ENCODE measurements at regions not wholly inside any gene's neighbourhood (a gene's known extent, or its start where the extent isn't known, plus 50 kb on each side); places are given as distances from the start of the nearest gene placed in this dataset.
A peak's percentile ranks its signal among the peaks of the same experiment; 100 is the strongest.

DNA sequence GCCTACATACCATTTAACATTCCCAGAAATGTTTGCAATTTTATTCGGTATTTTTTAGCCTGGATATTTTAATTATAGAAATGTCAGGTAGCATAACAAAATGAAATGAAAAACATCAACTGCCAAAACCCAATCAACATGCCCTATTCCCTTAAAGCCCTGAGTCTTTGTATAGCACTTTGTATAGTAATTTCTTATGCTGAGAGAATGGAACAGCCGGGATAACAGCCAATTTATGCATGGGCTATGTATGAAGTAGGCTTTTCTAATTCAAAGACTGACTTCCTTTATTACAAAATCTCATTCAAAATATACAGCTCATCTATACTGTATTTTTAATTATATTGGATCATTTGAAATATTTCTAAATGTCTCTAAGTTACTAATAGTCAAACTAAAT is 513.0 kb upstream of the NAALADL2 start:
- TF ChIP-seq, protein P1, sequence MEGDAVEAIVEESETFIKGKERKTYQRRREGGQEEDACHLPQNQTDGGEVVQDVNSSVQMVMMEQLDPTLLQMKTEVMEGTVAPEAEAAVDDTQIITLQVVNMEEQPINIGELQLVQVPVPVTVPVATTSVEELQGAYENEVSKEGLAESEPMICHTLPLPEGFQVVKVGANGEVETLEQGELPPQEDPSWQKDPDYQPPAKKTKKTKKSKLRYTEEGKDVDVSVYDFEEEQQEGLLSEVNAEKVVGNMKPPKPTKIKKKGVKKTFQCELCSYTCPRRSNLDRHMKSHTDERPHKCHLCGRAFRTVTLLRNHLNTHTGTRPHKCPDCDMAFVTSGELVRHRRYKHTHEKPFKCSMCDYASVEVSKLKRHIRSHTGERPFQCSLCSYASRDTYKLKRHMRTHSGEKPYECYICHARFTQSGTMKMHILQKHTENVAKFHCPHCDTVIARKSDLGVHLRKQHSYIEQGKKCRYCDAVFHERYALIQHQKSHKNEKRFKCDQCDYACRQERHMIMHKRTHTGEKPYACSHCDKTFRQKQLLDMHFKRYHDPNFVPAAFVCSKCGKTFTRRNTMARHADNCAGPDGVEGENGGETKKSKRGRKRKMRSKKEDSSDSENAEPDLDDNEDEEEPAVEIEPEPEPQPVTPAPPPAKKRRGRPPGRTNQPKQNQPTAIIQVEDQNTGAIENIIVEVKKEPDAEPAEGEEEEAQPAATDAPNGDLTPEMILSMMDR (IDR thresholded peaks at IDR 0.05; ENCODE audit: insufficient read depth, low read length, severe bottlenecking), result no peak

DNA sequence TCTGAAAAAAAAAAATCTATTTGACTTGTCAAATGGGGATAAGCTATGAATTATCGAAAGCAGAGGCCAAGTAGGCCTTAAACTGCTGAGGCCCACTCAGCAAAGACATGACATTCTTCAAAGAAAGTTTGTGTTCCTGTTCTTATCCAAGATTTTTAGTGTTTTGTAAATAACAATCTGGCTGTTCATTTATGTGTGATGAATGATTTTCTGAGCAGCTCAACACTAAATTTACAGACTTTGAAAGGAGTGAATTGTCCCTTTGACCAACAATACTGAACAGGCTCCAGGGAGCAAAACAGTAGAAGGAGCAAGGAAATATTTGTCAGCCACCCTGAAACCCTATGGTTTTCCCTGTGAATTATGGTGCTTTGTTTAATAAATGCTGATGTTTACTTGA is 512.6 kb upstream of the NAALADL2 start:
- DNase-seq (ENCODE audit: low read depth) (no peak), FAIRE-seq (no peak)
- Histone ChIP-seq H3K36me3 (ENCODE audit: control insufficient read depth, insufficient read depth, low read length) (no peaks in the 10 kb centered on the region), H3K4me3 (ENCODE audit: low read depth, low read length) (no peak overlapping the region), H3K27me3 (ENCODE audit: control insufficient read depth, insufficient read depth, low read length) (peaks cover 1% of the 10 kb centered on the region)
- TF ChIP-seq, protein P1 (IDR thresholded peaks at IDR 0.05; ENCODE audit: insufficient read depth, low read length, severe bottlenecking), result no peak

More for the DNA sequence above, 513.0 kb upstream of the NAALADL2 start:
- Histone ChIP-seq H3K27me3 (ENCODE audit: control insufficient read depth, insufficient read depth, low read length) (peaks cover 1% of the 10 kb centered on the region), H3K4me3 (ENCODE audit: low read depth, low read length) (no peak overlapping the region), H3K36me3 (ENCODE audit: control insufficient read depth, insufficient read depth, low read length) (no peaks in the 10 kb centered on the region)
- DNase-seq (ENCODE audit: low read depth) (no peak), FAIRE-seq (no peak)

DNA sequence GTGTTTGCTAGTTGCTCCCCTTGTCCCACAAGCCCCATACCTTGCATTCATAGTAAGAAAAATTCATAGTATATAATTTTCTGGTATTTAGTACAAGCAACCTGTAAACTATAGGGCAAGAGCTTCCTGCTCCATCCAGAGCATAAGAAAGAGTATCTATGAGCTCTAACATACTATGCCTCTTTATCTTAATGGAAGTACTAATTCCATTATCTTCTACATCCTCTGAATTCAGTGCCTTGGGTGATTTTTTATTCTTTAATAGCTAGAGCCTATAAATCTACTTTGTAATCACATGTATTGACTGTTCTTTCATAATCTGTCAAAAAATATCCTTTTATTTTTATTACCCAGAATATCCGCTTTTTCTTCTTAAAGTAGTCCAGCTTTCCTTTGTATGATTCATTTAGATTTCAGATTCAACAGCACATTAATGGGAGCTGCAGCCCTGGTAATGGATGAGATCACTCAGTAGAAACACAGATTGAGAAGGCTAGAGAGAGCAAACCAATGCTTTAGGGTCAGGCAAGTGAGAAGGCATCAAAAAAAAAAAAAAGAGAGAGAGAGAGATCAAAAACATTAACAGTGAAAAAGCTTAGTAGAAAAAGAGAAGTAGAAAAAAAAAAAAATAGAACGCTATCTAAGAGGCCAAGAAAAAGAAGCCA is 511.5 kb upstream of the NAALADL2 start:
- FAIRE-seq, result no peak
- no peak for DNase-seq (ENCODE audit: low read depth)
- TF ChIP-seq, protein P1 (IDR thresholded peaks at IDR 0.05; ENCODE audit: insufficient read depth, low read length, severe bottlenecking), result no peak
- Histone ChIP-seq H3K4me3 (ENCODE audit: low read depth, low read length) (no peak overlapping the region), H3K36me3 (ENCODE audit: control insufficient read depth, insufficient read depth, low read length) (no peaks in the 10 kb centered on the region), H3K27me3 (ENCODE audit: control insufficient read depth, insufficient read depth, low read length) (no peaks in the 10 kb centered on the region)

DNA sequence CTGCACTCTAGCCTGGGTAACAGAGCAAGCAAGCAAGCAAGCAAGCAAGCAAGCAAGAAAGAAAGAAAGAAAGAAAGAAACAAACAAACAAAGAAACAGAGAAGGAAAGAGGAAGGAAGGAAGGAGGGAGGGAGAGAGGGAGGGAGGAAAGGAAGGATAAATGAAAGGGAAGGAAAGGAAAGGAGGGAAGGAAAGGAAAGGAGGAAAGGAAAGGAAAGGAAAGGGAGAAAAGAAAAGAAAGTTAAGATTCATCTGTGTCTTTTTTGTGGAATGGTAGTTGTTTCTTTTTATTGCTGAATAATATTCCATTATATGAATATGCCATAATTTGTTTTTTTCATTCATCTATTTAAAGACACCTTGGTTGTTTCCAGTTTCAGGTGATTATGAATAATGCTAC is 506.9 kb upstream of the NAALADL2 start:
- no peak overlapping the region for H3K4me3 ChIP-seq (ENCODE audit: low read depth, low read length)
- FAIRE-seq (no peak), DNase-seq (ENCODE audit: low read depth) (no peak)
- H3K36me3 ChIP-seq (ENCODE audit: control insufficient read depth, insufficient read depth, low read length), result no peaks in the 10 kb centered on the region
- TF ChIP-seq, protein P1 (IDR thresholded peaks at IDR 0.05; ENCODE audit: insufficient read depth, low read length, severe bottlenecking), result no peak
- no peaks in the 10 kb centered on the region for H3K27me3 ChIP-seq (ENCODE audit: control insufficient read depth, insufficient read depth, low read length)

DNA sequence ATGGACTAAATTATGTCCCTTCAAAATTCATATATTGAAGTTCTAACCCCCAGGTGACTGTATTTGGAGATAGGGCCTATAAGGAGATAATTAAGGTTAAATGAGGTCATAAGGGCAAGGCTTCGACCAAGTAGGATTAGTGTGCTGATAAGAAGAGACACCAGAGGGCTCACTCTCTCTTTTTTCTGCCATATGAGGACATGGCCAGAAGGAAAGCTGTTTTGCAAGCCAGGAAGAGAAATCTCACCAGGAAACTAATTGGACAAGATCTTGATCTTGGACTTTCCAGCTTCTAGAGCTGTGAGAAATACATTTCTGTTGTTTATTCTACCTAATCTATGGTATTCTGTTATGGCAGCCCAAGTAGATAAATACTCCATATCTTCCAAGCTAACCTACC is 503.6 kb upstream of the NAALADL2 start:
- TF ChIP-seq, protein P1 (IDR thresholded peaks at IDR 0.05; ENCODE audit: insufficient read depth, low read length, severe bottlenecking), result peak; percentile 32
- Histone ChIP-seq H3K4me3 (ENCODE audit: low read depth, low read length) (no peak overlapping the region), H3K36me3 (ENCODE audit: control insufficient read depth, insufficient read depth, low read length) (no peaks in the 10 kb centered on the region), H3K27me3 (ENCODE audit: control insufficient read depth, insufficient read depth, low read length) (no peaks in the 10 kb centered on the region)
- DNase-seq (ENCODE audit: low read depth) (peak; percentile 45), FAIRE-seq (no peak)

DNA sequence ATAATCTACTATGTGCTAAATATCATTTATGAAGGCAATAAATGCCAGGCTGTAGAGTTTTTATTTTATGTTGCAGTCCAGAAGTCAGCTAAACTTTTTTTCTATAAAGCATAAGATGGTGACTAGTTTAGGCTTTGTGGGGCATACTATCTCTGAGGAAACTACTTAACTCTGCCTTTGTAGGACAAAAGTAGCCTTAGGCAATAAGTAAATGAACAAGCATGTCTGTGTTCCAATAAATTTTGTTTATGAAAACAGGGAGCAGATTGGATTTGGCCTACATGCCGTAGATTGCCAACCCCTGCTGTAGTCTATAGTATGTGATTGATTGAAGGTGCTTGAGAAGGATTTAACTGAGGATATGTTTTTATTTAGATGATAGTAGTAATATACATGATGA is 502.5 kb upstream of the NAALADL2 start:
- DNase-seq (ENCODE audit: low read depth), result no peak
- Histone ChIP-seq H3K36me3 (ENCODE audit: control insufficient read depth, insufficient read depth, low read length) (no peaks in the 10 kb centered on the region), H3K27me3 (ENCODE audit: control insufficient read depth, insufficient read depth, low read length) (no peaks in the 10 kb centered on the region), H3K4me3 (ENCODE audit: low read depth, low read length) (no peak overlapping the region)
- FAIRE-seq, result no peak
- TF ChIP-seq, protein P1 (IDR thresholded peaks at IDR 0.05; ENCODE audit: insufficient read depth, low read length, severe bottlenecking), result no peak

Measured in bronchial epithelial cell (primary cell).